Stimulated activated CD4-positive, alpha-beta T cell treated with anti-CD3 and anti-CD28 coated beads, TNF-alpha, amount 100 ng/mL, for 1 hour (primary cell): ENCODE measurements at regions not wholly inside any gene's neighbourhood (a gene's known extent, or its start where the extent isn't known, plus 50 kb on each side); places are given as distances from the start of the nearest gene placed in this dataset.
"Not testable (repeated sequence)": the region's sequence is repeated elsewhere in the genome, so short reads cannot be mapped to it uniquely, and the experiment has no call there.

Experiments used
- DNase-seq, 3 donors: peaks; one replicate each; pipeline ENCODE4 v3.0.0-alpha.2; 2020; ENCODE audit warnings: low read depth in 3 of 3, low spot score in 1 of 3

GRCh38 chr9:129296195-129296594 is 118.1 kb upstream of the IER5L start:
- DNase-seq: not testable (repeated sequence)

DNA sequence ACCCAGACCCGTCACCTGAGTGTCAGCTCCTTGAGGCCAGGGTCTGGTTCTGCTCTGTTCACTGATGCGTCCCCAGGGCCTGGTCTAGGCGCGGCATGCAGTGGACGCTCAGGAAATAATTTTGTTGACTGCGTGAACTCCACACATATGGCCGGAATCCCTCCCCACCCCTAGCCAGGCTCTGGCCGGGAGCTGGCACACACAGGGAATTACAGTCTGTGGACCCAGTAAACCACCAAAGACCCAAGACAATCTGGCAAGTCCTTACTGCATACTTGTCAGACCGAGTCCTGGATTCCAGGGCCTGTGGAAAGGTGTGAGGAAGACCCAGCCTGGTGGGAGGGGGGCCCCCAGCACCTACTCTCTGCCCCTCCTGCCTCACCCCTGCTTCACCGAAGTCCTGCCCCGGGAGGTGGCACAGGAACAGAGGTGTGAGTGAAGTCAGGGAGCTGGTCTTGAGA is 113.0 kb upstream of the IER5L start:
- DNase-seq: no peak

DNA sequence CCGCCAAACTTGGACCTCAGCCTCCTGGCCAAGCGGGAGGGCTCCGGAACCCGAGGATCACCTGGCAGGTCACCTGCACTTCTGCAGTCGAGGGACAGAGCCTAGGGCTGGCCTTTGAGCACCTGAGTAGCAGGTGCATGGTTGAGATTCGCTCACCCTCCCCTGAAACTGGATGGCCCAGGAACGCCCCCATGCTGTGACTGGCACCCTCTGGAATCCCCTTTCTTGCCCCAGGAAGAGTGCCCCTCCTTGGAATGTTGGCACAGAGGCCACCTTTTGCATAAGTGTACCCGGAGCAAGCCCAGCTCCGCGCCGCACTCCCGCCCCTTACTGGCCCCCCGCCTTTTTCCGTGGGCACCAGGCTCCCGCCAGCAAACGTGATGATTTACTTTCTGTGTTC is 112.5 kb upstream of the IER5L start:
- no peak for DNase-seq

DNA sequence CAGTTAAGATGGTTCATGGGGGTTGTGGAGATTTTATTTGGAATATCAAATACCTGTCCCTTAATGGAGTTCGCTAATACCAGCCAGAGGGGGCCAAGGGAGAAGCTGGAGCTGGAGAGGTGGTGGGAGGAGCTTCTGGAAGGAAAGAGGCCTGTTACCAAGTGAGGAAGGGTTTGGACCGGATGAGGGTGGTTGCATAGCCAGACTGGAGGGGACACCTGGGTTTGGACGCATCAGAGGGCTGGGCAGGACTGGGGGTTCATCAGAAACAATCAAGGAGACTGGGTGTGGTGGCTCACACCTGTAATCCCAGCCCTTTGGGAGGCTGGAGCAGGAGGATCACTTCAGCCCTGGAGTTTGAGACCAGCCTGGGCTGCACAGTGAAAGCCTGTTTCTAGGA is 111.8 kb upstream of the IER5L start:
- no peak for DNase-seq

DNA sequence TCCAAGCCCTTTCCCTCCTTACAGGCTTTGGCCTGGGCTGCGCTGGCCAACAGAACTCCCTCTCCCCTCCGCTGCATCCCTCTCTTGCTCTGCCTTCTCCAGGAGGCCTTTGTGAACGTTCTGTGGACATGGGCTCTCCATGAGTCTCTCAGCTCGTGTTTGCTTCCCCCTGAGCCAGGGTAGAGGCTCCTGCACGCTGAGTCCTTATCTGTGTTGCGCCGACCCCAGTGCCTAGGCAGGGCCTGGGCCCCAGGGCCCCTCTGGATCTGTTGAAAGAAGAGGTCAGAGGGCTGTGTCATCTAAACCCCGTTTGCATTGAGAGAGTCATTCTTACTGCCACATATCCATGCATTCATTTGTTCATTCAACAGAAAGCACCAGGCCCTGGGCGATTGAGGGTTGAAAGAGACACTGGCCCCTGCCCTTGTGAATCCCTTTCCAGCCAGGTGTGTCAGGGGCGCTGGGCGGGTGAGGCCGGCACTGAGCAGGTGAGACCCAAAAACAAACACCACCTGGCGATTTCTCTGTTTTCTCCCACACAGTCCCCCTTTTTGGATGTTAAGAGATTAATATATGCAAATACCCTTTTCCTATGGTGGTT is 111.2 kb upstream of the IER5L start:
- no peak for DNase-seq

- no peak for DNase-seq
Measured at GRCh38 chr9:129287619-129288305, 109.7 kb upstream of the IER5L start.

DNA sequence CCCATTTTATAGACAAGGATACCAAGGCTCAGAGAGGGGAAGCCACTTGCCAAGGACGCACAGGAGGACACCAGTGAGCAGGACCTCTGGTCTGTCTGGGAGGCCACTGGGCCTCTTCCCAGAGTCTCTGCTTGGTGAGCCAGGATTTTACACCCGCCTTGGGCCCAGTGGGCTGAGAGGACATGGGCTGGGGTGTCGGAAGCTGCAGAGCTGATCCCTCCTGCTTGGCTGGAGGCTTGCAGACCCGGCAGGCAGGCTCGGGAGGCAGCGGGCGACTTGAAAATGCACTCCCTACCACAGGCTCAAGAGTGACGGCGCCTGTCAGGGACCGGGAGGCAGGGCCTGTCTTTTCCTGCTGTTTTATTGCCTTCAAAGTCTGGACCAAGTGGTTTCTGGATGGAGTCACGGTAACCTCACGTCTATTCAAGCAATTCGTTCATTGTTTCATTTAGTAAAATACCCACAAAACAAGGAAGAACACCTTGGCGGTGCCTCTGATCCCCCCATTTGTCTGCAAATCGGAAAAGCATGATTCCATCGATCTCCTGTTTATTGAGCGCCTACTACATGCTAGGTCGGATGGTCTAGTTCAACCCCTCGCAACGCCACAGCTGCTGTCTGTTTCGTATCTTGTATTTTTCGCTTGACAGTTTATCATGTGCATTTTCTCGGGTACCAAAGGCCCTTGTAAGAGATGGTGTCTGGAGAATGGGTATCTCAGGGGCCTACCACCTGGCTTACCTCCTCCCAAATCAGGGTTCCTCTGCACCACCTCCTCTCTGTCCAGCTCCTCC is 108.1 kb upstream of the IER5L start:
- no peak for DNase-seq

- DNase-seq: no peak
Measured at GRCh38 chr9:129285382-129285781, 107.3 kb upstream of the IER5L start.

DNA sequence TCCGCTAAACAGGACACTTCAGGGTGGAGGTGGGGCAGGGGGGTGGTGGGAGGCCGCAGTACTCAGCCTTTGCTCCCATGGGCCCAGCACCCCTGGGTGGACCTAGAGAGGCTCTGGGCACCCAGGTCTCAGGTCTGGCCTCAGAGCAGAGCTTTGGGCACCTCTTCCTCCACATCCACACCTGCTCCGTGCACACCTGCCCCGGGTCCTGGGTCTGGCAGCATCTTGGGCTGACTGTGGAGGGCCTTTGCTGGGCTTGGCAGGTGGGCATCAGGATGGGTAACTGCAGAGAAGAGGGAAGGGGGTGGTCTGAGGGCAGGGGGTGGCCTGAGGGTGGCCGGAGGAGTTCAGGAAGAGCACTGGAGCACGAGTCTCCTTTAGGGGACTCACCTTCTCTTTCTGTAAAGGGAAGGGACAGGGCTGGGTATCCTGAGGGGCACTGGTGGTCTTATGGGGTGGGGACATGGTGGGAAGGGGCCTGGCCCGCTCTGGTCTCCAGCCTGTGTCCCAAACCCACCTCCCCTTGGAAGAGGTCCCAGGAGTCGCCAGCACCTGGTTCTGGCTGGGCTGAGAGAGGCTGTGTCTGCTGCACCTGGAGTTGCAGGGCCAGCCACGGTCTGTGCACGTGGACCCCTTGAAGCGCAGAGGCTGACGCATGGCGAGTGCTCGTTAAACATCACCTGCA is 106.7 kb upstream of the IER5L start:
- DNase-seq: no peak

DNA sequence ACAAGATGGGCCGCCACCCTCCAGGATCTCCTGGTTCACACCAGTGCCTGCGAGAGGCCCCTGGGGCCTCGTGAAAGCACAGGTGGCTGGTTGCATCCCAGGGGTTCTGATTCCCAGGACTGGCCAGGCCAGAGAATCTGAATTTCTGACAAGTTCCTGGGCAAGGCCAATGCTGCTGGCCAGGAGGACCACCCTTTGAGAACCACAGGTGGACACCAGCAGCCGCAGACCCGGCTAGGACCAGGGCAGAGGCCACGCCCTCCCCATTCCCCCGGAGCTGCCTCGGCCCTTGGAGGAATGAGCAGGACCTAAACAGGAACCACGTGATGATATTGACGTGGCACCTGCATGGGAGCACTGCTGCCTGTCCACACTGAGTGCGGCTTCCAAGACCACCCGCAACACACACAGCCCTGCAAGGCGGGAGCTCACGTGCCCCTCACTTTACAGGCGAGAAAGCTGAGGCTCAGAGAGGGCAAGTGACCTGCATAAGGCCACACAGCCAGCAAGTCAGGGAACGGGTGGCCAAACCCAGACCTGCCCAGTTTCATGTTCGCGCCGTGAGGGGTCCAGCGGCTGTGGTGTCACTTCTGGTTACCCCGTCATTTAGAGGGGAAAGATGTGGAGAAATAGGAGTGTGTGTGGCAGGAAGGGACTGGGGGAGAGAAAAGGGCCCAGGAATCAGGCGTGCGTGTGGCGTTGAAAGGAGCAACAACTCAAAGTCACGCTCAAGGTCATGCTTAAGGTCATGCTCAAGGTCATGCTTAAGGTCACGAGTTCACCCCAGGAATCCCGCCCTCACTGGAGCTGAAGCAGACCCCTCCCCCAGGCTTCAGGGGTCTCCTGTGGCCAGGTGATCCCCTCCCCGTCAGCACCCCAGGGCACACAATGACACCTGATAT is 105.9 kb upstream of the IER5L start:
- DNase-seq: no peak

GRCh38 chr9:129283291-129283691 is 105.2 kb upstream of the IER5L start:
- DNase-seq: no peak

DNA sequence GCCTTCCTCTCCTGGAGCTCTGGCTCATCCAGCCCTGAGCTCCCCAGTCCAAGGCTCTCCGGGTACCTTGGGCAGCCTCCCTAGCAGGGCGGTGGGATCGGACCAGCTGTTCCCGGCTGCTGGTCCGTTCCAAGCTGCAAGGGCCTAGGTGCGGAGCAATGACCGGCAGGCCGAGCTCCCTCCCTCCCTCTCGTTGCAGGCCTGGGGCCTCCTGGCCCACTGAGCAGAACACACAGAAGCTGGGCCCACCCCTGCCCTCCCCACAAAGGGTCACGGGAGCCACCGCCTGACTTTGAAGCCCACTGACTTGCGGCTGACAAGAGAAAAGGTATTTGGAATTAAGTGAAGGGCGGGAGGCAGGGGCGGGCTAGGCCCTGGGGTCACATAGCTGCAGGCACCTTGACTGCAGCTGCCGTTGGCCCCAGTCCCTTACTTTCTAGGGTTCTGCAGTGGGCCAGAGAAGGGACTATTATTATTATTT is 104.7 kb upstream of the IER5L start:
- DNase-seq: no peak

- DNase-seq: no peak
Measured at GRCh38 chr9:129282272-129282671, 104.2 kb upstream of the IER5L start.

DNA sequence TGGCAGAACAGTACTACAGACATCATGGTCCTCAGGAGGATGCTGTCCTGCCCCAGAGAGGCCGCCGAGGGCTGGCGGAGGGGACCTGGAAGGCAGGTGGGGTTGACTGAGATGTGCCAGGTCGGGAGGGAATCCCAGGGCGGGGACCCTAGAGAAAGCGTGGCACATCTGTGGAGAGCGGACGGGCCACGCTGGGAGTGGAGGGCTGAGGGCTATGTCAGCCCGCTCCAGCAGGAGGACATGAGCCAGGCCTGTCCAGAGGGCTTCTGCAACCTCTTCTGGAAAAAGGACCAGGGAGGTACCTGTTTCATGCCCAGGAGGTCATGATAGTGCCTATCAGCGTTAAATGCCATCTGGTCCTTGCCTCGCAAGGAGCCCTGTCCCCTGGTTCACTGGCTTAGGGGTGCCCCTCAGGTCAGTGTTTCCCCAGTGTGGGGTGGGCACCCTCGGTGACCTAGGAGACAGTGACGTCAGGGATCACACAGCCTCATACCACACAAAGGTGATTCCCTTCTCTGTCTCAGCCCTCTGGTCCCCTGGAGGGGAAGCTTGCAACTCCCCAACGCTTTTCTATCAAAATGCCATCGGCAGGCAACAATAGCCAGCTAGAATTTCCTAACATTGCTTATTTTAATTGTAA is 103.6 kb upstream of the IER5L start:
- DNase-seq: no peak

DNA sequence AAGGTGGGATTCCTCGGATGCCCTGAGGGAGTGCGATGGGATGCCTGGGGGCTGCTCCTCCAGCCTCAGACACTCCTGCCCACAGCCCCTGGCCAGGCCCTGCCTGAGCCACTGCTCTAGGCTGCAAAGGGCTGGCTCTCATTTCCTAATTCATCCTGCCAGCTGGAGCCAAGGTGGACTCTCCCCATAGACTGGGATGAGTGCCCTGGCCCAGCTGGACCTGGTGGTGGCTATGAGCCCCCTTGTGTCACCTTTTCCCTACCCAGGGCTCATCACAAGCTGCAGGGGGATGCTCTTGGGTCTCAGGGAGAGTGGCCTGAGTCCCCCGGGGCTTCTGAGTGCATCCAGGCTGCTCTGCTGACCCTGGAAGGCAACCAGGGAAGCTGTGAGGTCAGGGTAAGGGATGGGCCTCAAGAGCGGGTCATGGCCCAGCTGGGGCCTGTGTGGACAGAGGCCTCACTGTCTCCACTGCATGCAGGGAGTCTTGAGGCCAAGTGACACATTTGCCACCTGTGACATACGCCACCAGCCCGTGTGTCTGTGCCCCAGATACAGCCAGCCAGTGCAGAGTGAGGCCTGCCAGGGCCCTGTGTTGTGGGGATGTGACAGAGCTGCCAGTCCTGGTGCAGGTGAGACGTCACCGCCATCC is 102.7 kb upstream of the IER5L start:
- DNase-seq: no peak

DNA sequence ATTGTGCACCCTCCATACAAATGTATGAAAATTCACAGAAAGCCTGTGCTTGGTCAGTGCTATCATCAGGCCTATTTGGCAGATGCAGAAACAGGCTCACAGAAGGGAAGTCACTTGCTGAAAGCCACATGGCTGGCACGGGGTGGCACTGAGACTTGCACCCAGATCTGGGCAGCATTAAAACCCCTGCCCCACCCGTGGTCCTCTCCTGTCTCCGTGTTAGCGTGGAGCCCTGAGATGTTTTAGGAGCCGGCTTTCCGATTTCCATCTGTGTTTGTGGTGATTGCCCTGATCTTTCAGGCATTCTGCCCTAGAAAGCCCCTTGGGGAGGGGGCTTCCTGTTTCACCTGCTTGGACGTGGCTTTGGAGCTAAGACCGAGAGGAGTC is 102.2 kb upstream of the IER5L start:
- DNase-seq: no peak

- no peak for DNase-seq
Measured at GRCh38 chr9:129278391-129279237, 100.6 kb upstream of the IER5L start.

- no peak for DNase-seq
Measured at GRCh38 chr9:129276486-129277230, 98.6 kb upstream of the IER5L start.
